ENCODE measurements at regions not wholly inside any gene's neighbourhood (a gene's known extent, or its start where the extent isn't known, plus 50 kb on each side); places are given as distances from the start of the nearest gene placed in this dataset.

DNA sequence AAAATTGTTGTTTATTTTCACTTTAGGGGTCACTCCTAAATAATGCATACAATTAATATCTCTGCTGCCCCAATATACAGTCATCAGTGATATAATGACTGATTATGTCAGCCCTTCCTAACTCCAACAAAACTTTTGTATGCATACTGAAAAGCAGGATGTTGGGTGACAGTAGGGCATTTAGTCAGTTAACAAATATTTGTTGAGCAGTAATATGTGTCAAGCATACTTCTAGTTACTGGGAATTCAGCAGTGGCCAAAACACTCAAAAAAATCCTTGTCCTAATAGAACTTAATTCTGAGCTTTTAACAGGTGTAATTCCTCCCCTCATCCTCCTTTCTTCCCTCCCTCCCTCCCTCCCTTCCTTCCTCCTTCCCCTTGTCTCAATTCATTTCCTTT is 560.7 kb upstream of the KLHL1 start:
- no peaks in the 10 kb centered on the region for H3K27me3 ChIP-seq (ENCODE audit: control insufficient read depth, insufficient read depth, low read length)
- H3K9ac ChIP-seq (ENCODE audit: low read depth, low read length), result no peak overlapping the region
- no peak overlapping the region for H3K4me3 ChIP-seq (ENCODE audit: low read depth, low read length)
- H3K4me1 ChIP-seq (ENCODE audit: control insufficient read depth, insufficient read depth, low read length), result peaks cover 14% of the 10 kb centered on the region; the same call in 1 of the 2 replicates
- no peak overlapping the region for H3K27ac ChIP-seq (ENCODE audit: low read depth, low read length)
- no peaks in the 10 kb centered on the region for H3K9me3 ChIP-seq (ENCODE audit: control insufficient read depth, insufficient read depth, low read length)
- H3K36me3 ChIP-seq (ENCODE audit: control insufficient read depth, insufficient read depth, low read length), result no peaks in the 10 kb centered on the region

DNA sequence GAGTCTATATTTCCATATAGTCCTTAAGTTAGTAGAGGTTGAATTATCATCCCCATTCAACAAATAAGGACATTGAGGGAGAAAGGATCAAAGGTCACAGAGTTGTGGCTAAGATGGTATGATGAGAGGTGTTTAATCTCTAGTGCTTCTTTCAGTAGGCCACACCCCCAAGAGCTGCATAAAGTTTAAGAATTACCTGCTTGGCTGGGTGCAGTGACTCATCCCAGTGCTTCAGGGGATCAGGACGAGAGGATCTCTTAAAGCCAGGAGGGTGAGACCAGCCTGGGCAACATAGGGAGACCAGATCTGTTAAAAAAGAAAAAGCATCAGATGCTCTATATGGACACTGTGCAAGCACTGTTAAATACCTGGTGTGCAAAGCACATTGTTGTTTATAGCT is 560.0 kb upstream of the KLHL1 start:
- H3K4me1 ChIP-seq (ENCODE audit: control insufficient read depth, insufficient read depth, low read length), result peaks cover 14% of the 10 kb centered on the region; the same call in 1 of the 2 replicates
- H3K9ac ChIP-seq (ENCODE audit: low read depth, low read length), result no peak overlapping the region
- no peaks in the 10 kb centered on the region for H3K27me3 ChIP-seq (ENCODE audit: control insufficient read depth, insufficient read depth, low read length)
- no peak overlapping the region for H3K27ac ChIP-seq (ENCODE audit: low read depth, low read length)
- H3K4me3 ChIP-seq (ENCODE audit: low read depth, low read length), result no peak overlapping the region
- no peaks in the 10 kb centered on the region for H3K9me3 ChIP-seq (ENCODE audit: control insufficient read depth, insufficient read depth, low read length)
- H3K36me3 ChIP-seq (ENCODE audit: control insufficient read depth, insufficient read depth, low read length), result no peaks in the 10 kb centered on the region

GRCh38 chr13:70666883-70667556 is 558.8 kb upstream of the KLHL1 start:
- no peak overlapping the region for H3K9ac ChIP-seq (ENCODE audit: low read depth, low read length)
- no peaks in the 10 kb centered on the region for H3K9me3 ChIP-seq (ENCODE audit: control insufficient read depth, insufficient read depth, low read length)
- H3K4me1 ChIP-seq (ENCODE audit: control insufficient read depth, insufficient read depth, low read length), result peaks cover 14% of the 10 kb centered on the region; the same call in 1 of the 2 replicates
- no peak overlapping the region for H3K4me3 ChIP-seq (ENCODE audit: low read depth, low read length)
- peak overlapping the region; percentile 10 for H3K27ac ChIP-seq (ENCODE audit: low read depth, low read length)
- H3K36me3 ChIP-seq (ENCODE audit: control insufficient read depth, insufficient read depth, low read length), result no peaks in the 10 kb centered on the region
- no peaks in the 10 kb centered on the region for H3K27me3 ChIP-seq (ENCODE audit: control insufficient read depth, insufficient read depth, low read length)

- H3K9ac ChIP-seq (ENCODE audit: low read depth, low read length), result no peak overlapping the region
- no peaks in the 10 kb centered on the region for H3K27me3 ChIP-seq (ENCODE audit: control insufficient read depth, insufficient read depth, low read length)
- H3K4me3 ChIP-seq (ENCODE audit: low read depth, low read length), result no peak overlapping the region
- no peak overlapping the region for H3K27ac ChIP-seq (ENCODE audit: low read depth, low read length)
- 0 out of 2 replicates have a peak, but pooled peaks cover 3% of the 10 kb centered on the region for H3K4me1 ChIP-seq (ENCODE audit: control insufficient read depth, insufficient read depth, low read length)
- no peaks in the 10 kb centered on the region for H3K36me3 ChIP-seq (ENCODE audit: control insufficient read depth, insufficient read depth, low read length)
- no peaks in the 10 kb centered on the region for H3K9me3 ChIP-seq (ENCODE audit: control insufficient read depth, insufficient read depth, low read length)
Observed at GRCh38 chr13:70662231-70662940, 554.1 kb upstream of the KLHL1 start.

DNA sequence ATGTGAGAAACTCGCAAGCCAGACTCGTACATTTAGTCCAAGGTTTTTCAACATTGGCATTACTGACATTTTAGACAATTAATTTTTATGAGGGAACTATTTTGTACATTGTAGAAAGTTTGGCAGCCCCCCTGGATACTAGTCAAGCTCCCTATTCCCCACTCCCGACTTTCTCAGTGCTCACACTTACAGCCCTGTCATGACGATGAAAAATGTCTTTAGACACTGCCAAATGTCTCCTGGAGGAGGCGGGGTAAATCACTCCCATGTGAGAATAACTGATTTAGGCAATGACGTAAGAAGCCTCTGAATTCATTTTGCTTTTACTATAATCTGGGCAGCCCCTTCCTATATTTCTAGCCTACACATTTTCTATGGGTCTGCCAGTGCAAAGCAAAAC is 535.8 kb upstream of the KLHL1 start:
- Histone ChIP-seq H3K27ac (ENCODE audit: low read depth, low read length) (no peak overlapping the region), H3K4me3 (ENCODE audit: low read depth, low read length) (no peak overlapping the region), H3K9ac (ENCODE audit: low read depth, low read length) (no peak overlapping the region), H3K4me1 (ENCODE audit: control insufficient read depth, insufficient read depth, low read length) (no peaks in the 10 kb centered on the region), H3K9me3 (ENCODE audit: control insufficient read depth, insufficient read depth, low read length) (no peaks in the 10 kb centered on the region), H3K36me3 (ENCODE audit: control insufficient read depth, insufficient read depth, low read length) (no peaks in the 10 kb centered on the region), H3K27me3 (ENCODE audit: control insufficient read depth, insufficient read depth, low read length) (no peaks in the 10 kb centered on the region)

GRCh38 chr13:70634893-70635292 is 526.6 kb upstream of the KLHL1 start:
- Histone ChIP-seq H3K4me3 (ENCODE audit: low read depth, low read length) (no peak overlapping the region), H3K27ac (ENCODE audit: low read depth, low read length) (no peak overlapping the region), H3K4me1 (ENCODE audit: control insufficient read depth, insufficient read depth, low read length) (no peaks in the 10 kb centered on the region), H3K9ac (ENCODE audit: low read depth, low read length) (no peak overlapping the region), H3K36me3 (ENCODE audit: control insufficient read depth, insufficient read depth, low read length) (no peaks in the 10 kb centered on the region), H3K9me3 (ENCODE audit: control insufficient read depth, insufficient read depth, low read length) (no peaks in the 10 kb centered on the region), H3K27me3 (ENCODE audit: control insufficient read depth, insufficient read depth, low read length) (peaks cover 29% of the 10 kb centered on the region)

- peaks cover 62% of the 10 kb centered on the region for H3K27me3 ChIP-seq (ENCODE audit: control insufficient read depth, insufficient read depth, low read length)
- no peaks in the 10 kb centered on the region for H3K9me3 ChIP-seq (ENCODE audit: control insufficient read depth, insufficient read depth, low read length)
- H3K9ac ChIP-seq (ENCODE audit: low read depth, low read length), result no peak overlapping the region
- H3K4me1 ChIP-seq (ENCODE audit: control insufficient read depth, insufficient read depth, low read length), result no peaks in the 10 kb centered on the region
- H3K36me3 ChIP-seq (ENCODE audit: control insufficient read depth, insufficient read depth, low read length), result no peaks in the 10 kb centered on the region
- H3K27ac ChIP-seq (ENCODE audit: low read depth, low read length), result peak overlapping the region; percentile 62
- no peak overlapping the region for H3K4me3 ChIP-seq (ENCODE audit: low read depth, low read length)
Observed at GRCh38 chr13:70630247-70630646, 522.0 kb upstream of the KLHL1 start.

DNA sequence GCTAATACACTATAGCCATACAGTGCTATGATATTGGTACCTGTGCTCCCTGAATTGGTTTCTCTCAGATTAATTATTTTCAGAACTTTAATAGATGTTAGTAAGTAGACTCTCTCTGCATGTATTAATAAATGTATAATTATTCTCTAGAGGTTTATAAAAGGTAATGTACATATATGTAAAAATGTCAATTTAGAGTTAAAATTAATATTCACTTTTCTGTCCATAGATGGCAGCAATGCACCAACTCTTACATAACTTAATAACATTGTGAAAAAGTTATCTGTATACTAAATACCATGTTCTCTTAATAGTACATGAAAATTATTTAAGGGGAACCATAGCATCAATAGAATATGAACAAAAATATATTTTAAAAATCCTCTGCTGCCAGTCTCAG is 515.0 kb upstream of the KLHL1 start:
- Histone ChIP-seq H3K4me3 (ENCODE audit: low read depth, low read length) (no peak overlapping the region), H3K4me1 (ENCODE audit: control insufficient read depth, insufficient read depth, low read length) (peaks cover 6% of the 10 kb centered on the region; the same call in 1 of the 2 replicates), H3K9ac (ENCODE audit: low read depth, low read length) (no peak overlapping the region), H3K9me3 (ENCODE audit: control insufficient read depth, insufficient read depth, low read length) (no peaks in the 10 kb centered on the region), H3K27me3 (ENCODE audit: control insufficient read depth, insufficient read depth, low read length) (peaks cover 17% of the 10 kb centered on the region), H3K27ac (ENCODE audit: low read depth, low read length) (no peak overlapping the region), H3K36me3 (ENCODE audit: control insufficient read depth, insufficient read depth, low read length) (no peaks in the 10 kb centered on the region)

DNA sequence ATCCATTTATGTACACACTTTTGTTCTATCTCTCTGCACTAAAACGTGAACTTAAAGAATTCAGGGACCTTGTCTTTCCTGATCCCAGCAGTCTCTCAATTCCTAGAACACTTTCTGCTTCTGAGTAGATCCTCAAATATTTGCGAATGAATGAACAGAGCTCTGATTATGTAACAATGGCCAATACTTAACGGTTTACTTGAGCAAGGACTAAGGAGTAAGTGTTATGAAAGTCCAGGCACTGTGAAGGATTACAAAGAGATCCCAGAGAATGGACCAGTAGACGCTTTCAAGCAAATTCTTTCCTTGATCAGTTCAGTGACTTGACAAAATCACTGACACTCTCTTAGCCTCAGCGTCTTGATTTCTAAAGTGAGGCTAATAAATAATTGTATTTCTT is 514.5 kb upstream of the KLHL1 start:
- H3K9ac ChIP-seq (ENCODE audit: low read depth, low read length), result no peak overlapping the region
- H3K27ac ChIP-seq (ENCODE audit: low read depth, low read length), result no peak overlapping the region
- H3K4me3 ChIP-seq (ENCODE audit: low read depth, low read length), result no peak overlapping the region
- H3K36me3 ChIP-seq (ENCODE audit: control insufficient read depth, insufficient read depth, low read length), result no peaks in the 10 kb centered on the region
- H3K27me3 ChIP-seq (ENCODE audit: control insufficient read depth, insufficient read depth, low read length), result peaks cover 12% of the 10 kb centered on the region
- H3K9me3 ChIP-seq (ENCODE audit: control insufficient read depth, insufficient read depth, low read length), result no peaks in the 10 kb centered on the region
- peaks cover 6% of the 10 kb centered on the region; the same call in 1 of the 2 replicates for H3K4me1 ChIP-seq (ENCODE audit: control insufficient read depth, insufficient read depth, low read length)

DNA sequence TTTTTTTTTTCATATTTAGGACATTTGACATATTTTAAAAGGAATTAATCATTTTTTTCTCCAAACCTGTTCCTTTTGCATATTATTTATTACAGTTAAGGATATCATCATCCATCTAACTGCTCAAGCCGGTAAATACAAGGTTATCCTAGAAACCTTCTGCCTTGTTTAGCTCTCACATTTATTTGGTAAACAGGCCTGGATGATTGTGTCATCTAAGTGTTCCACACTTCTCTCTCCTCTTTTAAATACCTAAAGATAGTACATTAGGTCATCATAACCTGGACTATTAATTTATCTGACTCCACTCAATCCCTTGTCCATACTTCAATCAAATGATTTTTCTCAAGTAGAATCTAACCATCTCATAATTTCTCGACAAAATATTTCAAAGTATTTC is 511.7 kb upstream of the KLHL1 start:
- Histone ChIP-seq H3K9me3 (ENCODE audit: control insufficient read depth, insufficient read depth, low read length) (no peaks in the 10 kb centered on the region), H3K36me3 (ENCODE audit: control insufficient read depth, insufficient read depth, low read length) (no peaks in the 10 kb centered on the region), H3K9ac (ENCODE audit: low read depth, low read length) (no peak overlapping the region), H3K27ac (ENCODE audit: low read depth, low read length) (no peak overlapping the region), H3K4me1 (ENCODE audit: control insufficient read depth, insufficient read depth, low read length) (peaks cover 6% of the 10 kb centered on the region; the same call in 1 of the 2 replicates), H3K27me3 (ENCODE audit: control insufficient read depth, insufficient read depth, low read length) (no peaks in the 10 kb centered on the region), H3K4me3 (ENCODE audit: low read depth, low read length) (no peak overlapping the region)

GRCh38 chr13:70616847-70617246 is 508.6 kb upstream of the KLHL1 start:
- Histone ChIP-seq H3K9me3 (ENCODE audit: control insufficient read depth, insufficient read depth, low read length) (no peaks in the 10 kb centered on the region), H3K4me1 (ENCODE audit: control insufficient read depth, insufficient read depth, low read length) (no peaks in the 10 kb centered on the region), H3K9ac (ENCODE audit: low read depth, low read length) (no peak overlapping the region), H3K36me3 (ENCODE audit: control insufficient read depth, insufficient read depth, low read length) (no peaks in the 10 kb centered on the region), H3K27ac (ENCODE audit: low read depth, low read length) (no peak overlapping the region), H3K27me3 (ENCODE audit: control insufficient read depth, insufficient read depth, low read length) (no peaks in the 10 kb centered on the region), H3K4me3 (ENCODE audit: low read depth, low read length) (no peak overlapping the region)
